LNCAP (cell line): ENCODE measurements at regions not wholly inside any gene's neighbourhood (a gene's known extent, or its start where the extent isn't known, plus 50 kb on each side); places are given as distances from the start of the nearest gene placed in this dataset.

Source experiments
- TF ChIP-seq, protein P1 (sequence below): fragments of 450-650 bp; IDR thresholded peaks from 2 replicates; pipeline ENCODE4 v1.5.1; 2017; ENCODE audit warnings: mild to moderate bottlenecking

DNA sequence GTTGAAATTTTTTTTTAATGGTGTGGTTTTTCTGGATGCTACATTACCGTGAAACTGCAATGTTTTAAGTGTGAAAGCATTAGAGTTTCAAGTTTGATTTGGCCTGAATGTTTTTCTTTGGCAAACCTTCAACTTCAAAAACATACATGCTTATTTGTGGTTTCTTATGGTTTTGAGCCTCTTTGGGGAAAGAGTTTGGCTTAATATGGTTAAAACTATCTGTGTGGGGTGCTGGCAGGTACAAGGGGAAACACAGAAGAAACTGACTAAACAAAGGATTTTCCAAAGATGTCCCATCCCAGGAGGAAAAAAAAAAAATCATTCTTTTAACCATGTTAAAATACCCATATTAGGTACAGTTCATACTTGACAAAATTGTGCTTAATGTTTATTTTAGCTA lies 121.1 kb downstream of the HGF start:
- TF ChIP-seq, protein P1, sequence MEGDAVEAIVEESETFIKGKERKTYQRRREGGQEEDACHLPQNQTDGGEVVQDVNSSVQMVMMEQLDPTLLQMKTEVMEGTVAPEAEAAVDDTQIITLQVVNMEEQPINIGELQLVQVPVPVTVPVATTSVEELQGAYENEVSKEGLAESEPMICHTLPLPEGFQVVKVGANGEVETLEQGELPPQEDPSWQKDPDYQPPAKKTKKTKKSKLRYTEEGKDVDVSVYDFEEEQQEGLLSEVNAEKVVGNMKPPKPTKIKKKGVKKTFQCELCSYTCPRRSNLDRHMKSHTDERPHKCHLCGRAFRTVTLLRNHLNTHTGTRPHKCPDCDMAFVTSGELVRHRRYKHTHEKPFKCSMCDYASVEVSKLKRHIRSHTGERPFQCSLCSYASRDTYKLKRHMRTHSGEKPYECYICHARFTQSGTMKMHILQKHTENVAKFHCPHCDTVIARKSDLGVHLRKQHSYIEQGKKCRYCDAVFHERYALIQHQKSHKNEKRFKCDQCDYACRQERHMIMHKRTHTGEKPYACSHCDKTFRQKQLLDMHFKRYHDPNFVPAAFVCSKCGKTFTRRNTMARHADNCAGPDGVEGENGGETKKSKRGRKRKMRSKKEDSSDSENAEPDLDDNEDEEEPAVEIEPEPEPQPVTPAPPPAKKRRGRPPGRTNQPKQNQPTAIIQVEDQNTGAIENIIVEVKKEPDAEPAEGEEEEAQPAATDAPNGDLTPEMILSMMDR: no peak

DNA sequence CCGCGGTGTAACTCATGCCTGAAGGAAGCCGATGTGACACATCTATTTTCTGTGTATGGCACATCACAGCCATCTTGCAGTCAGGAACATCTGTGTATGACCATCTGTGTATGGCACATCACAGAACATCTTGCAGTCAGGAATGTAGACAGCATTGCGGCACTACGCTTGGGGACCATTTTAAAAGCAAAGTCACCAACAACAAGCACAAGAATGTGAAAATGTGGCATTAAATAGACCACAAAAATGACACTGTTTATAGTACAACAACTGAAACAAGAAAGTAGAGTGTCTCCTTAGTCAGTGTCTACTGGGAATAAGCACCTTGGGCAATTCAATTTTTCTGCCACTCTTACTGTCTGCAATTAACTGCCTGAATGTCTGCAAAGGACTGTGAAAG lies 124.4 kb downstream of the HGF start:
- TF ChIP-seq, protein P1: no peak

DNA sequence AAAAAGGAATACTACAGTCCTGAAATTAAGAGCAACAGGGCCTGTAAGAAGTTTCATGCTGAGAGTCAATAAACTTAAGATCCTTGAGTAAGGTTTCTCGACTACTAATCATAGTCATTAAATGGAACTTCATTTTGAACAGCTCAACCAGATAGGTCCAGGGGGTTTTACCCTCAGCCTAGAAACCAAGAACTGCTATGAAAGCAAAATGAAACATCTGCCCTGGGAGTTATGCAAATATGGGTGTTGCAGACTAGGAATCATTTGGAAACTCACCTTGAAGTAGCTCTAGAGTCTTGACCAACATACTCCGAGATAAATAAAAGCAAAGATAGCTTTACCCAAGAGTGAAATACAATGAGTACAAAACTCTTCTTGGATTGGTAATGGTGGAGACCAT lies 128.0 kb downstream of the HGF start:
- TF ChIP-seq, protein P1: no peak

- TF ChIP-seq, protein P1: no peak
These were observed 131.6 kb downstream of the HGF start for GRCh38 chr7:81638198-81638597.

GRCh38 chr7:81637534-81637933 lies 132.3 kb downstream of the HGF start:
- TF ChIP-seq, protein P1: no peak

GRCh38 chr7:81632418-81632817 lies 137.4 kb downstream of the HGF start:
- TF ChIP-seq, protein P1: no peak

- TF ChIP-seq, protein P1: no peak
These were observed 139.2 kb downstream of the HGF start for GRCh38 chr7:81630600-81630999.

- TF ChIP-seq, protein P1: no peak
These were observed 140.1 kb downstream of the HGF start for GRCh38 chr7:81629702-81630101.
